IMR-90 (cell line): ENCODE measurements at regions not wholly inside any gene's neighbourhood (a gene's known extent, or its start where the extent isn't known, plus 50 kb on each side); places are given as distances from the start of the nearest gene placed in this dataset.
A peak's percentile ranks its signal among the peaks of the same experiment; 100 is the strongest.

Source experiments
- ATAC-seq: fragments of 200-7000 bp; cut with Tn5 transposase; 2 replicates; pipeline ENCODE4 v1.9.1; 2020; ENCODE audit warnings: low read depth, mild to moderate bottlenecking, moderate library complexity
- BruUV-seq: library from RNA; stranded (reverse); fragments of 400-500 nt; replicated peaks from 2 replicates; lab custom pipeline; 2021; lab: Mats Ljungman, UMichigan
- CTCF ChIA-PET: fragments of 300-600 bp; formaldehyde crosslinking; extraction: SDS; loops from one replicate; lab custom pipeline; 2021; ENCODE audit warnings: antibody characterized with exemption; lab: Yijun Ruan, JAX
- POLR2A ChIA-PET: fragments of 300-600 bp; sonication (Branson Sonifier 250); formaldehyde crosslinking; loops from one replicate; lab custom pipeline; 2022; ENCODE audit warnings: antibody characterized with exemption; ENCODE audit not compliant: unreplicated experiment; lab: Charles Lee
- DNase-seq: peaks from one replicate; pipeline ENCODE4 v3.0.0; 2013
- H2AFZ ChIP-seq: replicated peaks from 2 replicates; pipeline ENCODE3; 2013; ENCODE audit warnings: low read length, mild to moderate bottlenecking; ENCODE audit not compliant: poor library complexity
- H2AK5ac ChIP-seq: 2 replicates; pipeline ENCODE4 v1.6.1; 2013; ENCODE audit warnings: low read depth, low read length, inconsistent platforms
- H2AK9ac ChIP-seq: replicated peaks from 2 replicates; pipeline ENCODE3; 2013; ENCODE audit warnings: mild to moderate bottlenecking, low read depth, low read length, moderate library complexity; ENCODE audit not compliant: poor library complexity
- H2BK120ac ChIP-seq: 2 replicates; pipeline ENCODE4 v1.6.1; 2013; ENCODE audit warnings: low read depth, low read length, inconsistent platforms
- H2BK15ac ChIP-seq: 3 replicates; pipeline ENCODE4 v1.6.1; 2013; ENCODE audit warnings: low read depth, low read length, inconsistent platforms
- H2BK20ac ChIP-seq: 2 replicates; pipeline ENCODE4 v1.6.1; 2013; ENCODE audit warnings: low read depth, mild to moderate bottlenecking, inconsistent platforms, low read length, moderate library complexity
- H2BK5ac ChIP-seq: 2 replicates; pipeline ENCODE4 v1.6.1; 2013; ENCODE audit warnings: mild to moderate bottlenecking, low read depth, low read length, inconsistent platforms; ENCODE audit not compliant: poor library complexity, severe bottlenecking
- H3K14ac ChIP-seq: replicated peaks from 2 replicates; pipeline ENCODE4 v1.6.1; 2013; ENCODE audit warnings: low read depth, low read length, inconsistent platforms
- H3K18ac ChIP-seq: 2 replicates; pipeline ENCODE4 v1.6.1; 2013; ENCODE audit warnings: low read depth, low read length, control low read depth
- H3K23ac ChIP-seq: 2 replicates; pipeline ENCODE4 v1.6.1; 2013; ENCODE audit warnings: low read depth, low read length, inconsistent platforms
- H3K27ac ChIP-seq: 2 replicates; pipeline ENCODE4 v1.5.1; 2013; ENCODE audit warnings: mild to moderate bottlenecking, control low read depth, low read length; ENCODE audit not compliant: insufficient read depth
- H3K27me3 ChIP-seq: 2 replicates; pipeline ENCODE4 v1.6.1; 2013; ENCODE audit warnings: low read length; ENCODE audit not compliant: control insufficient read depth, insufficient read depth
- H3K36me3 ChIP-seq: 2 replicates; pipeline ENCODE4 v1.6.1; 2013; ENCODE audit warnings: low read length, mixed read lengths; ENCODE audit not compliant: control insufficient read depth, insufficient read depth
- H3K4ac ChIP-seq: 2 replicates; pipeline ENCODE4 v1.6.1; 2013; ENCODE audit warnings: low read depth, low read length, inconsistent platforms
- H3K4me1 ChIP-seq: 2 replicates; pipeline ENCODE4 v1.6.1; 2013; ENCODE audit warnings: low read length, mixed read lengths; ENCODE audit not compliant: control insufficient read depth, insufficient read depth
- H3K4me2 ChIP-seq: 2 replicates; pipeline ENCODE4 v1.6.1; 2013; ENCODE audit warnings: low read depth, mild to moderate bottlenecking, control low read depth, low read length, moderate library complexity
- H3K4me3 ChIP-seq: 2 replicates; pipeline ENCODE4 v1.5.1; 2013; ENCODE audit warnings: low read depth, mild to moderate bottlenecking, control low read depth, low read length, moderate library complexity; ENCODE audit not compliant: insufficient read depth
- H3K56ac ChIP-seq: 2 replicates; pipeline ENCODE4 v1.6.1; 2013; ENCODE audit warnings: low read length, inconsistent platforms; ENCODE audit not compliant: insufficient read depth; ENCODE audit errors: extremely low read depth
- H3K79me1 ChIP-seq, 2 experiments: 2 replicates each; pipeline ENCODE4 v1.6.1; 2013; ENCODE audit warnings: low read length in 2 of 2, inconsistent platforms in 1 of 2, low read depth in 1 of 2
- H3K9ac ChIP-seq: 2 replicates; pipeline ENCODE4 v1.6.1; 2013; ENCODE audit warnings: low read depth, low read length, control low read depth
- H3K9me1 ChIP-seq: 2 replicates; pipeline ENCODE4 v1.6.1; 2013; ENCODE audit warnings: low read length, inconsistent platforms; ENCODE audit not compliant: insufficient read depth
- H3K9me3 ChIP-seq: 2 replicates; pipeline ENCODE4 v1.6.1; 2013; ENCODE audit warnings: low read length; ENCODE audit not compliant: control insufficient read depth, insufficient read depth
- H4K20me1 ChIP-seq: 2 replicates; pipeline ENCODE4 v1.6.1; 2013; ENCODE audit warnings: low read length, inconsistent platforms; ENCODE audit not compliant: insufficient read depth
- H4K5ac ChIP-seq: 2 replicates; pipeline ENCODE4 v1.6.1; 2013; ENCODE audit warnings: mild to moderate bottlenecking, low read depth, low read length, control low read depth
- H4K8ac ChIP-seq, 2 experiments: 2 replicates each; pipeline ENCODE4 v1.6.1; 2013; ENCODE audit warnings: low read depth in 2 of 2, low read length in 2 of 2, control low read depth in 1 of 2, inconsistent platforms in 1 of 2
- H4K91ac ChIP-seq: 2 replicates; pipeline ENCODE4 v1.6.1; 2013; ENCODE audit warnings: low read depth, low read length, inconsistent platforms; ENCODE audit not compliant: insufficient read depth
- MAZ ChIP-seq: IDR thresholded peaks from 2 replicates; pipeline ENCODE4 v1.6.1; 2012; ENCODE audit warnings: low read depth, mild to moderate bottlenecking, low read length, improper control_type of control experiment, moderate library complexity, borderline replicate concordance
- USF2 ChIP-seq: fragments of 150-350 bp; IDR thresholded peaks from 2 replicates; pipeline ENCODE4 v1.6.1; 2017; ENCODE audit warnings: mild to moderate bottlenecking, antibody characterized with exemption, low read length, low read depth
- WGBS, 2 experiments: methylation state at CpG; one replicate each; pipeline versions ENCODE4 v1.1.5 to v1.1.7; 2013; ENCODE audit warnings: missing lambda C conversion rate in 2 of 2; ENCODE audit not compliant: insufficient read length in 1 of 2; ENCODE audit errors: extremely low coverage in 2 of 2; 5-methylcytosine and 5-hydroxymethylcytosine counted together
- dilution Hi-C: fragments of 300-500 bp; cut with HindIII; formaldehyde crosslinking; loops from one replicate; pipeline ENCODE4 v1.14.3; 2018; ENCODE audit warnings: low sequenced_read_pairs; ENCODE audit not compliant: unreplicated experiment
- in situ Hi-C: fragments of 300-500 bp; cut with MboI; formaldehyde crosslinking; loops from 3 replicates; pipeline ENCODE4 v1.14.3; 2019; ENCODE audit warnings: low sequenced_read_pairs, inconsistent platforms, mixed read lengths
- intact Hi-C: fragments of 100-400 bp; cut with micrococcal nuclease; formaldehyde crosslinking; loops from 2 replicates; pipeline ENCODE4 v1.10.0; 2022

GRCh38 chr15:88986949-88987590 is 73.9 kb upstream of the MFGE8 start:
- Histone ChIP-seq H3K27me3 (no peaks in the 10 kb centered on the region), H3K4ac (peak overlapping the region; percentile 100), H2AK5ac (peak overlapping the region; percentile 96), H2BK20ac (peak overlapping the region; percentile 99), H3K79me1 (peaks cover 13 to 17% of the 10 kb centered on the region in 2 experiments; a peak in 3 of 4 replicates), H3K4me1 (peaks cover 30% of the 10 kb centered on the region), H3K23ac (peak overlapping the region; percentile 98), H4K5ac (peak overlapping the region; percentile 74), H3K18ac (peak overlapping the region; percentile 80), H3K4me3 (no peak overlapping the region), H3K14ac (peak overlapping the region; percentile 98), H3K56ac (no peak overlapping the region; the same call in 1 of the 2 replicates), H2AK9ac (peak overlapping the region; percentile 59), H4K91ac (peak overlapping the region; percentile 100), H3K36me3 (no peaks in the 10 kb centered on the region), H4K20me1 (no peaks in the 10 kb centered on the region), H3K9me1 (peaks cover 27% of the 10 kb centered on the region), H2BK15ac (peak overlapping the region; percentile 99; the same call in 2 of the 3 replicates), H3K27ac (peak overlapping the region; percentile 91), H3K9ac (peak overlapping the region; percentile 23), H3K4me2 (peak overlapping the region; percentile 35; the same call in 1 of the 2 replicates), H2AFZ (peak overlapping the region; percentile 82), H2BK120ac (peak overlapping the region; percentile 100), H3K9me3 (no peaks in the 10 kb centered on the region), H2BK5ac (peak overlapping the region; percentile 97), H4K8ac (peak overlapping the region; percentile 98)
- intact Hi-C loops (no loop called here), in situ Hi-C loops (no loop called here), dilution Hi-C loops (no loop called here)
- ATAC-seq (peak; percentile 1; the same call in 1 of the 2 replicates), DNase-seq (no peak)
- CTCF ChIA-PET = interaction anchor here (0.6 to 0.9 kb wide), 2 partner anchors 17 to 47 kb away, joined by 4 read pairs; no protein-coding TSS in a partner anchor
- POLR2A ChIA-PET = interaction anchor here (0.5 to 1.0 kb wide), 2 partner anchors 79 to 108 kb away, joined by 3 to 18 read pairs; no protein-coding TSS in a partner anchor
- TF ChIP-seq USF2 = no peak
- TF ChIP-seq MAZ = 0 out of 2 replicates have a peak, but pooled peaks have one; percentile 2
- BruUV-seq = no TSS peak
- 43% methylated on average over 2 of the region's 11 CpGs; no CpG with 5 or more reads in 1 of the 2 experiments for WGBS, 2 experiments
